ENCODE measurements at regions not wholly inside any gene's neighbourhood (a gene's known extent, or its start where the extent isn't known, plus 50 kb on each side); places are given as distances from the start of the nearest gene placed in this dataset.

DNA sequence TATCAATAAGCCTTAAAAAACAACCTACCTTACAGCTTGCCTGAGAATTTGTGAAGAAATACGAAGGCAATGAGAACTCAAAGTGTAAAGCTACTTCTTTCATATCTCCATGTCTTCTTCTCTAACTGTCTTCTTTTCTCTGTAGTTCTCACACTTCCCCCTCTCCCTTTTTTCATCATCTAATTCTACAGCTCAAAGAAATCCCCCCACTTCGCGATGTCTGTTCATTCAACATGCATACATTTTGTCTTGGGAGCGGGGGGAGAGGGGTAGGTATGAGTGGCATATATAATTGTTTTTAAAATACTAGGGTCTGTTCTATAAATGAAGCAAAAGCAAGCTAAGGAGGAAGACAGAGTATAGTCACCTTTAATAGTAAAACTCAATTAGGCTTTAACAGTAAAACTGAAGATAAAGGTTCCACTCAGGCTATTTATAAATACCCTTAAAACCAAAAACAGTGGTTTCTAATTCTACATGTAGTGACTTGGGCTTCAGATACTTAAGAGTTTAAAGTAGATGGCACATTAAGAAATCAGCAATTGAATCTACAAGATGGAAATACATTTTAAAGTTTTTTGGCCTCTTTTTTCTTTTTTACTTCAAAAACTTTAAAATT is 106.9 kb downstream of the KLF12 start:
- TF ChIP-seq SMC3 (conservative IDR thresholded peaks at IDR 0.05; ENCODE audit: poor library complexity) (no peak), MXI1 (conservative IDR thresholded peaks at IDR 0.05; ENCODE audit: poor library complexity, severe bottlenecking) (no peak), RAD21 (conservative IDR thresholded peaks at IDR 0.05) (no peak)
- H4K20me1 ChIP-seq (ENCODE audit: insufficient read depth): no peaks in the 10 kb centered on the region
- H3K4me3 ChIP-seq (ENCODE audit: low read length): no peak overlapping the region
- no peak overlapping the region for H2AFZ ChIP-seq (ENCODE audit: low read depth, low read length)
- no peaks in the 10 kb centered on the region for H3K27me3 ChIP-seq (ENCODE audit: insufficient read depth, low read depth, low read length)
- H3F3A ChIP-seq (ENCODE audit: insufficient read depth, low read length, poor library complexity, severe bottlenecking): no peaks in the 10 kb centered on the region
- no peaks in the 10 kb centered on the region for H3K9me2 ChIP-seq (ENCODE audit: insufficient read depth, low read length)
- H3K9ac ChIP-seq (ENCODE audit: low read length): no peak overlapping the region
- H3K79me2 ChIP-seq (replicated peaks; ENCODE audit: insufficient read depth, low read length): peaks cover 7% of the 10 kb centered on the region
- no peaks in the 10 kb centered on the region for H3K36me3 ChIP-seq (ENCODE audit: insufficient read depth, low read length)
- no peak overlapping the region for H3K27ac ChIP-seq (ENCODE audit: low read length)
- H3K4me2 ChIP-seq (ENCODE audit: low read length): no peak overlapping the region
- H3K9me3 ChIP-seq (ENCODE audit: low read length): no peaks in the 10 kb centered on the region

DNA sequence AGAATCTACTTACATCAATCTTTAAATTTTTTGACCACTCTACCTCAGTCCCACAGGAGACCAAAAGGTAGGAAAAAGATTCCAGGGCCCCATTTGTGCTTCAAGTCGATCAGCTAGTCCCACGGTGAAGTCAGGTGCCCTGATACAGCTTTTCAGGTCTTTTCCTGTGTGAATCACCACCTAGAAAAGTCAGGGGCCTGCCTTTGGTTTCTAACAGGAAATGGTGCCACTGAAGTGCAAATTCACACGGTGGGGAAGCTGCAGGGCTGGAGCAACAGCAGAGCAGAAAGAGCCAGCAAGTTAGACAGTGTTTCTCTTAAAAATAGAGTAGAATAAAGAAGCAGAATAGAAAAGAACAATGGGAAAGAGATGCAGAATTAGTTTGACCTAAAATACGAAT is 107.5 kb downstream of the KLF12 start:
- Histone ChIP-seq H2AFZ (ENCODE audit: low read depth, low read length) (no peak overlapping the region), H3K9me2 (ENCODE audit: insufficient read depth, low read length) (no peaks in the 10 kb centered on the region), H3K27ac (ENCODE audit: low read length) (no peak overlapping the region), H3K9me3 (ENCODE audit: low read length) (no peaks in the 10 kb centered on the region), H3K79me2 (replicated peaks; ENCODE audit: insufficient read depth, low read length) (peaks cover 7% of the 10 kb centered on the region), H3K9ac (ENCODE audit: low read length) (no peak overlapping the region), H3F3A (ENCODE audit: insufficient read depth, low read length, poor library complexity, severe bottlenecking) (no peaks in the 10 kb centered on the region), H3K36me3 (ENCODE audit: insufficient read depth, low read length) (no peaks in the 10 kb centered on the region), H3K27me3 (ENCODE audit: insufficient read depth, low read depth, low read length) (no peaks in the 10 kb centered on the region), H3K4me2 (ENCODE audit: low read length) (no peak overlapping the region), H4K20me1 (ENCODE audit: insufficient read depth) (no peaks in the 10 kb centered on the region), H3K4me3 (ENCODE audit: low read length) (no peak overlapping the region)
- no peak for TF ChIP-seq RAD21 (conservative IDR thresholded peaks at IDR 0.05)
- TF ChIP-seq, protein P1, sequence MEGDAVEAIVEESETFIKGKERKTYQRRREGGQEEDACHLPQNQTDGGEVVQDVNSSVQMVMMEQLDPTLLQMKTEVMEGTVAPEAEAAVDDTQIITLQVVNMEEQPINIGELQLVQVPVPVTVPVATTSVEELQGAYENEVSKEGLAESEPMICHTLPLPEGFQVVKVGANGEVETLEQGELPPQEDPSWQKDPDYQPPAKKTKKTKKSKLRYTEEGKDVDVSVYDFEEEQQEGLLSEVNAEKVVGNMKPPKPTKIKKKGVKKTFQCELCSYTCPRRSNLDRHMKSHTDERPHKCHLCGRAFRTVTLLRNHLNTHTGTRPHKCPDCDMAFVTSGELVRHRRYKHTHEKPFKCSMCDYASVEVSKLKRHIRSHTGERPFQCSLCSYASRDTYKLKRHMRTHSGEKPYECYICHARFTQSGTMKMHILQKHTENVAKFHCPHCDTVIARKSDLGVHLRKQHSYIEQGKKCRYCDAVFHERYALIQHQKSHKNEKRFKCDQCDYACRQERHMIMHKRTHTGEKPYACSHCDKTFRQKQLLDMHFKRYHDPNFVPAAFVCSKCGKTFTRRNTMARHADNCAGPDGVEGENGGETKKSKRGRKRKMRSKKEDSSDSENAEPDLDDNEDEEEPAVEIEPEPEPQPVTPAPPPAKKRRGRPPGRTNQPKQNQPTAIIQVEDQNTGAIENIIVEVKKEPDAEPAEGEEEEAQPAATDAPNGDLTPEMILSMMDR (IDR thresholded peaks at IDR 0.05; ENCODE audit: poor library complexity, severe bottlenecking): no peak
- TF ChIP-seq EZH2 (IDR thresholded peaks at IDR 0.05; ENCODE audit: borderline replicate concordance, insufficient read depth, low read length, poor library complexity, severe bottlenecking): no peak
- TF ChIP-seq EP300 (conservative IDR thresholded peaks at IDR 0.05; ENCODE audit: poor library complexity, severe bottlenecking): no peak
- TF ChIP-seq MXI1 (conservative IDR thresholded peaks at IDR 0.05; ENCODE audit: poor library complexity, severe bottlenecking): no peak
- TF ChIP-seq TAF1 (IDR thresholded peaks at IDR 0.05; ENCODE audit: low read depth): no peak
- TF ChIP-seq, protein P2, sequence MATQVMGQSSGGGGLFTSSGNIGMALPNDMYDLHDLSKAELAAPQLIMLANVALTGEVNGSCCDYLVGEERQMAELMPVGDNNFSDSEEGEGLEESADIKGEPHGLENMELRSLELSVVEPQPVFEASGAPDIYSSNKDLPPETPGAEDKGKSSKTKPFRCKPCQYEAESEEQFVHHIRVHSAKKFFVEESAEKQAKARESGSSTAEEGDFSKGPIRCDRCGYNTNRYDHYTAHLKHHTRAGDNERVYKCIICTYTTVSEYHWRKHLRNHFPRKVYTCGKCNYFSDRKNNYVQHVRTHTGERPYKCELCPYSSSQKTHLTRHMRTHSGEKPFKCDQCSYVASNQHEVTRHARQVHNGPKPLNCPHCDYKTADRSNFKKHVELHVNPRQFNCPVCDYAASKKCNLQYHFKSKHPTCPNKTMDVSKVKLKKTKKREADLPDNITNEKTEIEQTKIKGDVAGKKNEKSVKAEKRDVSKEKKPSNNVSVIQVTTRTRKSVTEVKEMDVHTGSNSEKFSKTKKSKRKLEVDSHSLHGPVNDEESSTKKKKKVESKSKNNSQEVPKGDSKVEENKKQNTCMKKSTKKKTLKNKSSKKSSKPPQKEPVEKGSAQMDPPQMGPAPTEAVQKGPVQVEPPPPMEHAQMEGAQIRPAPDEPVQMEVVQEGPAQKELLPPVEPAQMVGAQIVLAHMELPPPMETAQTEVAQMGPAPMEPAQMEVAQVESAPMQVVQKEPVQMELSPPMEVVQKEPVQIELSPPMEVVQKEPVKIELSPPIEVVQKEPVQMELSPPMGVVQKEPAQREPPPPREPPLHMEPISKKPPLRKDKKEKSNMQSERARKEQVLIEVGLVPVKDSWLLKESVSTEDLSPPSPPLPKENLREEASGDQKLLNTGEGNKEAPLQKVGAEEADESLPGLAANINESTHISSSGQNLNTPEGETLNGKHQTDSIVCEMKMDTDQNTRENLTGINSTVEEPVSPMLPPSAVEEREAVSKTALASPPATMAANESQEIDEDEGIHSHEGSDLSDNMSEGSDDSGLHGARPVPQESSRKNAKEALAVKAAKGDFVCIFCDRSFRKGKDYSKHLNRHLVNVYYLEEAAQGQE (IDR thresholded peaks at IDR 0.05; ENCODE audit: borderline replicate concordance): no peak
- TF ChIP-seq SMC3 (conservative IDR thresholded peaks at IDR 0.05; ENCODE audit: poor library complexity): no peak
- no peak for TF ChIP-seq POLR2AphosphoS5 (IDR thresholded peaks at IDR 0.05)

Data from neural cell (in vitro differentiated cells).